Mesendoderm (in vitro differentiated cells): ENCODE measurements at regions not wholly inside any gene's neighbourhood (a gene's known extent, or its start where the extent isn't known, plus 50 kb on each side); places are given as distances from the start of the nearest gene placed in this dataset.
A peak's percentile ranks its signal among the peaks of the same experiment; 100 is the strongest.

Experiments
- DNase-seq: peaks from one replicate; pipeline ENCODE4 v3.0.0; 2013
- H2AK5ac ChIP-seq: 2 replicates; pipeline ENCODE4 v1.6.1; 2013; ENCODE audit warnings: low read length, inconsistent platforms
- H2BK120ac ChIP-seq: 2 replicates; pipeline ENCODE4 v1.6.1; 2013; ENCODE audit warnings: low read depth, mild to moderate bottlenecking, low read length, moderate library complexity, mixed read lengths
- H2BK15ac ChIP-seq: replicated peaks from 2 replicates; pipeline ENCODE4 v1.6.1; 2013; ENCODE audit warnings: low read depth, mild to moderate bottlenecking, moderate library complexity
- H2BK5ac ChIP-seq: 2 replicates; pipeline ENCODE4 v1.6.1; 2013; ENCODE audit warnings: low read length, inconsistent platforms
- H3K18ac ChIP-seq: 2 replicates; pipeline ENCODE4 v1.6.1; 2013; ENCODE audit warnings: mild to moderate bottlenecking, low read length, mixed read lengths
- H3K23ac ChIP-seq: one replicate; pipeline ENCODE4 v1.6.1; 2013; ENCODE audit warnings: low read length
- H3K27ac ChIP-seq: 2 replicates; pipeline ENCODE4 v1.5.1; 2013; ENCODE audit warnings: low read depth, mild to moderate bottlenecking, inconsistent platforms, low read length, moderate library complexity
- H3K27me3 ChIP-seq: 2 replicates; pipeline ENCODE4 v1.6.1; 2013; ENCODE audit warnings: low read length, control low read depth, mild to moderate bottlenecking, inconsistent platforms; ENCODE audit not compliant: insufficient read depth, poor library complexity
- H3K36me3 ChIP-seq: 2 replicates; pipeline ENCODE4 v1.6.1; 2013; ENCODE audit warnings: low read length, inconsistent platforms; ENCODE audit not compliant: control insufficient read depth, insufficient read depth
- H3K4ac ChIP-seq: one replicate; pipeline ENCODE4 v1.6.1; 2013; ENCODE audit warnings: low read depth, mild to moderate bottlenecking, low read length, moderate library complexity
- H3K4me1 ChIP-seq: 2 replicates; pipeline ENCODE4 v1.6.1; 2013; ENCODE audit warnings: low read depth, low read length, inconsistent platforms; ENCODE audit not compliant: control insufficient read depth
- H3K4me2 ChIP-seq: 2 replicates; pipeline ENCODE4 v1.6.1; 2013; ENCODE audit warnings: low read length
- H3K4me3 ChIP-seq: 2 replicates; pipeline ENCODE4 v1.5.1; 2013; ENCODE audit warnings: mild to moderate bottlenecking, low read length
- H3K56ac ChIP-seq: one replicate; pipeline ENCODE4 v1.6.1; 2013; ENCODE audit warnings: low read length
- H3K79me1 ChIP-seq: 2 replicates; pipeline ENCODE4 v1.6.1; 2013; ENCODE audit warnings: low read length, inconsistent platforms
- H3K79me2 ChIP-seq: 2 replicates; pipeline ENCODE4 v1.6.1; 2013; ENCODE audit warnings: mild to moderate bottlenecking, low read length; ENCODE audit not compliant: control insufficient read depth, insufficient read depth
- H3K9ac ChIP-seq: 2 replicates; pipeline ENCODE4 v1.6.1; 2013; ENCODE audit warnings: low read length, inconsistent platforms
- H4K5ac ChIP-seq: one replicate; pipeline ENCODE4 v1.6.1; 2013; ENCODE audit warnings: low read length
- H4K8ac ChIP-seq: one replicate; pipeline ENCODE4 v1.6.1; 2013; ENCODE audit warnings: low read depth, mild to moderate bottlenecking, control low read depth, low read length, moderate library complexity
- WGBS: extraction: QIAGEN DNeasy Blood & Tissue Kit; methylation state at CpG from one replicate; pipeline ENCODE4 v1.1.7; 2013; ENCODE audit warnings: low lambda C conversion rate, missing lambda C conversion rate; ENCODE audit not compliant: insufficient coverage; ENCODE audit errors: extremely low coverage; 5-methylcytosine and 5-hydroxymethylcytosine counted together

GRCh38 chrX:63932006-63932405, 147.0 kb upstream of the ARHGEF9 start:
- Histone ChIP-seq H4K8ac (no peak overlapping the region), H3K79me1 (no peaks in the 10 kb centered on the region), H4K5ac (no peak overlapping the region), H3K56ac (no peak overlapping the region), H3K18ac (no peak overlapping the region), H3K27me3 (no peaks in the 10 kb centered on the region), H3K9ac (no peak overlapping the region), H3K36me3 (no peaks in the 10 kb centered on the region), H2BK120ac (no peak overlapping the region), H3K23ac (no peak overlapping the region), H2BK5ac (no peak overlapping the region), H3K4me2 (no peak overlapping the region), H2BK15ac (no peak overlapping the region), H3K4me3 (no peak overlapping the region), H2AK5ac (no peak overlapping the region), H3K79me2 (no peaks in the 10 kb centered on the region), H3K4me1 (no peaks in the 10 kb centered on the region), H3K27ac (no peak overlapping the region), H3K4ac (no peak overlapping the region)
- DNase-seq: peak; percentile 6
- WGBS: no CpG with 5 or more reads among the region's 3 CpGs

- H2BK5ac ChIP-seq: no peak overlapping the region
- H3K9ac ChIP-seq: no peak overlapping the region
- no peaks in the 10 kb centered on the region for H3K79me1 ChIP-seq
- H3K4me2 ChIP-seq: no peak overlapping the region
- H2AK5ac ChIP-seq: no peak overlapping the region
- H3K18ac ChIP-seq: no peak overlapping the region
- no peak overlapping the region for H3K4ac ChIP-seq
- H3K23ac ChIP-seq: no peak overlapping the region
- H3K79me2 ChIP-seq: no peaks in the 10 kb centered on the region
- no peak overlapping the region for H4K5ac ChIP-seq
- no peaks in the 10 kb centered on the region for H3K4me1 ChIP-seq
- WGBS: no CpG with 5 or more reads among the region's 4 CpGs
- no peaks in the 10 kb centered on the region for H3K36me3 ChIP-seq
- H3K56ac ChIP-seq: no peak overlapping the region
- no peak overlapping the region for H2BK120ac ChIP-seq
- no peaks in the 10 kb centered on the region for H3K27me3 ChIP-seq
- DNase-seq: peak; percentile 53
- no peak overlapping the region for H3K4me3 ChIP-seq
- H2BK15ac ChIP-seq: no peak overlapping the region
- H4K8ac ChIP-seq: no peak overlapping the region
- no peak overlapping the region for H3K27ac ChIP-seq
These were observed 145.1 kb upstream of the ARHGEF9 start for GRCh38 chrX:63930140-63930539.

DNA sequence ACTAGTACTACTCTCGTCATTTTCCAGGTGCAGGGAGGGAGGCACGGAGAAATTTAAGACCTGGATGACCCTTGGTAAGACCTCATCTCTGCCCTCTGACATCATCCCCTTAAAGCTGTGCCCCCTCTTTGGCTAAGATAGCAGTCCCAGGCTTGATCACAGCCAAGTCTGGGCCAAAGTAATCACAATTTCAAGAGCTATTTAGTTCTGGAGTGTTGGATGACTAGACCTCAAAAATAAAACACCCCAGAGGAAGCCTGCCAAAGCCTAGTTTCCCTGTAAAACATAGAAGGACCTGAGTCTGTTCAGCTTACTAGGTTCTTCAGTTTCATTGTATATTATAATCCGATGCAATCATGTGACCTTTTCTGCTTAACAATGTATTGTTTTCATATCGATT, 144.6 kb upstream of the ARHGEF9 start:
- no peaks in the 10 kb centered on the region for H3K4me1 ChIP-seq
- H2BK120ac ChIP-seq: no peak overlapping the region
- H4K5ac ChIP-seq: no peak overlapping the region
- H3K23ac ChIP-seq: no peak overlapping the region
- H3K4me3 ChIP-seq: no peak overlapping the region
- no peak overlapping the region for H4K8ac ChIP-seq
- H2BK15ac ChIP-seq: no peak overlapping the region
- no peaks in the 10 kb centered on the region for H3K79me1 ChIP-seq
- no peak for DNase-seq
- no peaks in the 10 kb centered on the region for H3K27me3 ChIP-seq
- H3K18ac ChIP-seq: no peak overlapping the region
- H3K4me2 ChIP-seq: no peak overlapping the region
- H3K56ac ChIP-seq: no peak overlapping the region
- no CpG with 5 or more reads among the region's 4 CpGs for WGBS
- H3K79me2 ChIP-seq: no peaks in the 10 kb centered on the region
- H3K4ac ChIP-seq: no peak overlapping the region
- no peak overlapping the region for H3K27ac ChIP-seq
- H3K9ac ChIP-seq: no peak overlapping the region
- H2AK5ac ChIP-seq: no peak overlapping the region
- H2BK5ac ChIP-seq: no peak overlapping the region
- H3K36me3 ChIP-seq: no peaks in the 10 kb centered on the region

- Histone ChIP-seq H4K8ac (no peak overlapping the region), H3K4me1 (no peaks in the 10 kb centered on the region), H3K9ac (no peak overlapping the region), H3K56ac (no peak overlapping the region), H3K18ac (no peak overlapping the region), H2AK5ac (no peak overlapping the region), H2BK120ac (no peak overlapping the region), H2BK5ac (no peak overlapping the region), H2BK15ac (no peak overlapping the region), H3K23ac (no peak overlapping the region), H3K4me3 (no peak overlapping the region), H4K5ac (no peak overlapping the region), H3K27ac (no peak overlapping the region), H3K79me1 (no peaks in the 10 kb centered on the region), H3K79me2 (no peaks in the 10 kb centered on the region), H3K4ac (no peak overlapping the region), H3K27me3 (no peaks in the 10 kb centered on the region), H3K4me2 (no peak overlapping the region), H3K36me3 (no peaks in the 10 kb centered on the region)
- no peak for DNase-seq
- no CpG with 5 or more reads among the region's 2 CpGs for WGBS
These were observed 142.8 kb upstream of the ARHGEF9 start for GRCh38 chrX:63927848-63928247.

DNA sequence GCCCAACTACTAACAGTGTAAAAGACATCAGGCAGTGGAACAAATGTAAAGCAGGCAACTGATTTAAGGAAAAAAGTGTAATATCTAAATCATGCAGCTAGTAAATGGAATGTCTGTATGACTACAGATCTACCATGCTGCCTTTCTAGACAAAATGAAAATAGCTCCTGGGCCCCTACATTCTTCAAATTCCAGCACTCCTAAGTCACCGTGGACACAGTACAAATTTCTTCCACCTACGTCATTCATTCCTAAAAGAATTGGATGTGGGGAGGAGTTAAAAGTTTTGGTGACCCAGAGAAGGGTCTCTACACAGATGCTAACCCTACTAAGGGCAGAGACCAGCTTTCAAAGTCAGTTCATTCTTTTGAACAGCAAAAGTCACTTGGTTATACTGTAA, 137.2 kb upstream of the ARHGEF9 start:
- Histone ChIP-seq H3K27ac (no peak overlapping the region), H3K4ac (no peak overlapping the region)

DNA sequence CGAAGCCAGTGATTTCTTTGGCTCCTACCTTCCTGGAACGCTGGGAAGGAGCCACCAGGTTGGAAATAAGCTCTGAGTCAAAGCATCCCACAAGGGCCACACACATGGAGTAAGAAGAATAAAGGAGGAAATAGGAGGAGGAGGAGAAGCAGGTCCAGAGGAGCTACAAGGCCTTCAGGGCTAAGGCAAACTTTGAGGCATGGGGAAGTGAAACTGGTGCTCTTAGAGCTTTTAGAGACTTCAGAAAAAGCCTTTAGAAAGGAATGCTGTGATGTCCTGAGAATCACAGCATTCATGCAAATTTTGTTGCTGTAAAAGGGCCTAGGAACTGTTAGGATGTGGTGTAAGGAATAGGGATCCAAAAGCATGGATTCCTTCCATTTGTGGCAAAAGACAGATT, 135.9 kb upstream of the ARHGEF9 start:
- no peak overlapping the region for H4K5ac ChIP-seq
- no peak overlapping the region for H3K4me2 ChIP-seq
- H2BK15ac ChIP-seq: no peak overlapping the region
- no peak overlapping the region for H3K27ac ChIP-seq
- H3K4ac ChIP-seq: no peak overlapping the region
- H3K18ac ChIP-seq: no peak overlapping the region
- no peak overlapping the region for H3K4me3 ChIP-seq
- no peaks in the 10 kb centered on the region for H3K4me1 ChIP-seq
- H4K8ac ChIP-seq: no peak overlapping the region
- H2AK5ac ChIP-seq: no peak overlapping the region
- H2BK5ac ChIP-seq: no peak overlapping the region
- no peaks in the 10 kb centered on the region for H3K27me3 ChIP-seq
- no peak overlapping the region for H3K56ac ChIP-seq
- no peak overlapping the region for H3K9ac ChIP-seq
- no peak overlapping the region for H2BK120ac ChIP-seq
- no peak overlapping the region for H3K23ac ChIP-seq
- no peaks in the 10 kb centered on the region for H3K36me3 ChIP-seq
- no peak for DNase-seq
- no peaks in the 10 kb centered on the region for H3K79me1 ChIP-seq
- no CpG with 5 or more reads among the region's 2 CpGs for WGBS
- H3K79me2 ChIP-seq: no peaks in the 10 kb centered on the region

More for the DNA sequence above, 137.2 kb upstream of the ARHGEF9 start:
- H2BK15ac ChIP-seq: no peak overlapping the region
- H3K36me3 ChIP-seq: no peaks in the 10 kb centered on the region
- no peak overlapping the region for H3K23ac ChIP-seq
- H3K9ac ChIP-seq: no peak overlapping the region
- no CpG with 5 or more reads among the region's 2 CpGs for WGBS
- no peak overlapping the region for H2BK5ac ChIP-seq
- H2BK120ac ChIP-seq: no peak overlapping the region
- no peaks in the 10 kb centered on the region for H3K27me3 ChIP-seq
- H2AK5ac ChIP-seq: no peak overlapping the region
- H3K18ac ChIP-seq: no peak overlapping the region
- no peaks in the 10 kb centered on the region for H3K79me1 ChIP-seq
- H3K4me3 ChIP-seq: no peak overlapping the region
- no peak for DNase-seq
- no peak overlapping the region for H3K4me2 ChIP-seq
- no peak overlapping the region for H4K5ac ChIP-seq
- no peak overlapping the region for H3K56ac ChIP-seq
- H3K4me1 ChIP-seq: no peaks in the 10 kb centered on the region
- no peaks in the 10 kb centered on the region for H3K79me2 ChIP-seq
- no peak overlapping the region for H4K8ac ChIP-seq
